ENCODE measurements at regions not wholly inside any gene's neighbourhood (a gene's known extent, or its start where the extent isn't known, plus 50 kb on each side); places are given as distances from the start of the nearest gene placed in this dataset.

DNA sequence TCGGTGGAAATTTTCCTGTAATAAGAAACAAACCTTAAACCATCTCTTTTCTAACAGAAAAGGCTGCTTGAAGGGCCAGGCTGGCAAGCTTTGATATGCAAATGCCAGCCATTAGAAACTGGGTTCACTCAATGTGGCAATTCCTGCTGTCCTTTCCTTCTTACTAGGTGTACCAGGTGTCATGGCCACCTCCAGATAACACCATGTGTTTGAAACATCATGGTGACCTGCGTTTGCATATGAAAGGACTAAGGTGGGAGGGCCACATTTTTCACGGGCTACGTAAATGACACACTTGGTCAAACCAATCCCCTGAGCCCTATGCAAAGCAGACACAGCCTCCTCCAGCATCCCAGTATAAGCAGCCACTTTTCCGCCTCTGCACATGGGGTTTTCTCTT is 789.1 kb upstream of the SLITRK5 start:
- TF ChIP-seq EZH2phosphoT487 (IDR thresholded peaks at IDR 0.05; ENCODE audit: low read length): no peak
- no peak for TF ChIP-seq EZH2 (optimal IDR thresholded peaks at IDR 0.05; ENCODE audit: low read depth, low read length)
- TF ChIP-seq, protein P1, sequence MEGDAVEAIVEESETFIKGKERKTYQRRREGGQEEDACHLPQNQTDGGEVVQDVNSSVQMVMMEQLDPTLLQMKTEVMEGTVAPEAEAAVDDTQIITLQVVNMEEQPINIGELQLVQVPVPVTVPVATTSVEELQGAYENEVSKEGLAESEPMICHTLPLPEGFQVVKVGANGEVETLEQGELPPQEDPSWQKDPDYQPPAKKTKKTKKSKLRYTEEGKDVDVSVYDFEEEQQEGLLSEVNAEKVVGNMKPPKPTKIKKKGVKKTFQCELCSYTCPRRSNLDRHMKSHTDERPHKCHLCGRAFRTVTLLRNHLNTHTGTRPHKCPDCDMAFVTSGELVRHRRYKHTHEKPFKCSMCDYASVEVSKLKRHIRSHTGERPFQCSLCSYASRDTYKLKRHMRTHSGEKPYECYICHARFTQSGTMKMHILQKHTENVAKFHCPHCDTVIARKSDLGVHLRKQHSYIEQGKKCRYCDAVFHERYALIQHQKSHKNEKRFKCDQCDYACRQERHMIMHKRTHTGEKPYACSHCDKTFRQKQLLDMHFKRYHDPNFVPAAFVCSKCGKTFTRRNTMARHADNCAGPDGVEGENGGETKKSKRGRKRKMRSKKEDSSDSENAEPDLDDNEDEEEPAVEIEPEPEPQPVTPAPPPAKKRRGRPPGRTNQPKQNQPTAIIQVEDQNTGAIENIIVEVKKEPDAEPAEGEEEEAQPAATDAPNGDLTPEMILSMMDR (IDR thresholded peaks at IDR 0.05; ENCODE audit: low read length): no peak
- H3F3A ChIP-seq (ENCODE audit: insufficient read depth, low read length): no peaks in the 10 kb centered on the region
- no peak overlapping the region for H3K4me2 ChIP-seq (ENCODE audit: low read depth, low read length)
- H3K4me3 ChIP-seq (ENCODE audit: low read length): no peak overlapping the region
- no peaks in the 10 kb centered on the region for H3K4me1 ChIP-seq (ENCODE audit: low read length)
- H3K27me3 ChIP-seq (replicated peaks; ENCODE audit: insufficient read depth, low read length): no peaks in the 10 kb centered on the region
- H3K9me3 ChIP-seq (replicated peaks; ENCODE audit: insufficient read depth, low read length): no peaks in the 10 kb centered on the region
- H3K79me2 ChIP-seq (ENCODE audit: low read length): no peaks in the 10 kb centered on the region
- H2AFZ ChIP-seq (ENCODE audit: low read length): no peak overlapping the region
- no peaks in the 10 kb centered on the region for H4K20me1 ChIP-seq (ENCODE audit: insufficient read depth, low read length)
- no peak overlapping the region for H3K9ac ChIP-seq (ENCODE audit: low read length)
- no peaks in the 10 kb centered on the region for H3K9me2 ChIP-seq (replicated peaks; ENCODE audit: insufficient read depth, low read length)
- no peak for DNase-seq
- H3K36me3 ChIP-seq (replicated peaks; ENCODE audit: insufficient read depth, low read length): no peaks in the 10 kb centered on the region
- H3K27ac ChIP-seq (ENCODE audit: low read length): no peak overlapping the region

DNA sequence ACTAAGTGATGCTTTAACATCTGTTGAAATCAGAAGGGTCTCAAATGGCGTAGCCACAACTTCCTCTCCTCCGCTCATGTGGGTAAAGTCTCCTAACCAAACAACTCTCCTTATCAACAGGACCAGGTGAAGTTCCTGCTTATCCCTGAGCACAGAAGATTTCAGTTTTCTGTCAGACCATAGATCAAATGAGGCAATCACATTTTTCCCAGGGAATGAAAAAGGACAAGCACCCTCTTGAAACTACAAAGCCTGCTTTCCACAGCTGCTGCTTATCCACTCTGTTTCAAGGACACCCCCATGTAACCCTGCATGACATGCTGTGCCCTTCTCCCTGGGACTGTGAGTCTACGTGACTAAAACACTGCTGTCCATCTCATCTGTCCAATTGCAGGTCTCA is 788.3 kb upstream of the SLITRK5 start:
- no peaks in the 10 kb centered on the region for H3K79me2 ChIP-seq (ENCODE audit: low read length)
- H3K27me3 ChIP-seq (replicated peaks; ENCODE audit: insufficient read depth, low read length): no peaks in the 10 kb centered on the region
- no peaks in the 10 kb centered on the region for H4K20me1 ChIP-seq (ENCODE audit: insufficient read depth, low read length)
- no peaks in the 10 kb centered on the region for H3K4me1 ChIP-seq (ENCODE audit: low read length)
- H3K4me2 ChIP-seq (ENCODE audit: low read depth, low read length): no peak overlapping the region
- no peak overlapping the region for H2AFZ ChIP-seq (ENCODE audit: low read length)
- no peaks in the 10 kb centered on the region for H3K9me2 ChIP-seq (replicated peaks; ENCODE audit: insufficient read depth, low read length)
- DNase-seq: no peak
- H3K36me3 ChIP-seq (replicated peaks; ENCODE audit: insufficient read depth, low read length): no peaks in the 10 kb centered on the region
- H3F3A ChIP-seq (ENCODE audit: insufficient read depth, low read length): no peaks in the 10 kb centered on the region
- H3K9ac ChIP-seq (ENCODE audit: low read length): no peak overlapping the region
- no peak overlapping the region for H3K4me3 ChIP-seq (ENCODE audit: low read length)
- no peaks in the 10 kb centered on the region for H3K9me3 ChIP-seq (replicated peaks; ENCODE audit: insufficient read depth, low read length)
- no peak overlapping the region for H3K27ac ChIP-seq (ENCODE audit: low read length)
- TF ChIP-seq, protein P1 (IDR thresholded peaks at IDR 0.05; ENCODE audit: low read length): no peak
- TF ChIP-seq EZH2 (optimal IDR thresholded peaks at IDR 0.05; ENCODE audit: low read depth, low read length) (no peak), EZH2phosphoT487 (IDR thresholded peaks at IDR 0.05; ENCODE audit: low read length) (no peak)

- Histone ChIP-seq H3K4me2 (ENCODE audit: low read depth, low read length) (no peak overlapping the region), H3K9me3 (replicated peaks; ENCODE audit: insufficient read depth, low read length) (no peaks in the 10 kb centered on the region), H3K27ac (ENCODE audit: low read length) (no peak overlapping the region), H4K20me1 (ENCODE audit: insufficient read depth, low read length) (no peaks in the 10 kb centered on the region), H2AFZ (ENCODE audit: low read length) (no peak overlapping the region), H3K79me2 (ENCODE audit: low read length) (no peaks in the 10 kb centered on the region), H3K36me3 (replicated peaks; ENCODE audit: insufficient read depth, low read length) (no peaks in the 10 kb centered on the region), H3K4me1 (ENCODE audit: low read length) (no peaks in the 10 kb centered on the region), H3F3A (ENCODE audit: insufficient read depth, low read length) (no peaks in the 10 kb centered on the region), H3K27me3 (replicated peaks; ENCODE audit: insufficient read depth, low read length) (no peaks in the 10 kb centered on the region), H3K9me2 (replicated peaks; ENCODE audit: insufficient read depth, low read length) (no peaks in the 10 kb centered on the region), H3K9ac (ENCODE audit: low read length) (no peak overlapping the region), H3K4me3 (ENCODE audit: low read length) (no peak overlapping the region)
- TF ChIP-seq EZH2 (optimal IDR thresholded peaks at IDR 0.05; ENCODE audit: low read depth, low read length) (no peak), EZH2phosphoT487 (IDR thresholded peaks at IDR 0.05; ENCODE audit: low read length) (no peak)
- TF ChIP-seq, protein P1 (IDR thresholded peaks at IDR 0.05; ENCODE audit: low read length): no peak
- no peak for DNase-seq
These were observed 778.8 kb upstream of the SLITRK5 start for GRCh38 chr13:86892330-86892729.

Data from MM.1S (cell line).